ENCODE measurements at regions not wholly inside any gene's neighbourhood (a gene's known extent, or its start where the extent isn't known, plus 50 kb on each side); places are given as distances from the start of the nearest gene placed in this dataset.

DNA sequence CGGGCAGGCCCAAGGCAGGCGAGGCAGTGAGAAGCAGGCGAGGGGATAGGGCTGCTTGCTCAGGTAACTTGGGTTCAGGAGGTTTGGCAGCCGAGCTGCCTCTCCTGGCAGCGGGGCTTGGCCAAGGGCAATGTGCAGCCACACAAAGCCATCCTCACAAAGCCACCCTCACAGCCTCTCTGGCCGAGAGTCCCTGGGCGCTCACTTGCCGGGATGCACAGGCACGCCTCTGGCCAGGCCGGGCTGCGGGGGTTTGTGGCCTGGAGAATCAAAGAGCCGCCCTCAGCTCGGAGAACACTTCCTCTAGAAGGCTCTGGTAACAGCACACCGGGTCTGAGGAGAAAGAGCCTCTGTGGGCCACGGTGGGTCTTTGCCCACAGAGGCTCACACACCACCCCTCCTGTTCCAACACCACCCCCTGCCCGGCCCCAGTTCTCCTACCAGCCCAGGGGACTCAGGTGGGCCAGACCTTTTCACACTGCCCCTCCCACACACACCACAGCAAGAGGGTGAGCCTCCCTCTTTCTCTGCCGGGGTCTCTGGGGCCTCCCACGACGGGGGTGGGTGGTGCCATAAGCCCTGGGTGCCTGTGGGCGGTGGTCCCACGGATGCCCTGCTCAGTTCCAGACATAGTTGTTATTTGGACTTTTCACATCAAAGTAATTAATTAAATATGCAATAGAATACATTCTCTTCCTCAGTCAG lies 186.9 kb downstream of the ZFP36L2 start:
- DNase-seq (ENCODE audit: low spot score) = no peak

DNA sequence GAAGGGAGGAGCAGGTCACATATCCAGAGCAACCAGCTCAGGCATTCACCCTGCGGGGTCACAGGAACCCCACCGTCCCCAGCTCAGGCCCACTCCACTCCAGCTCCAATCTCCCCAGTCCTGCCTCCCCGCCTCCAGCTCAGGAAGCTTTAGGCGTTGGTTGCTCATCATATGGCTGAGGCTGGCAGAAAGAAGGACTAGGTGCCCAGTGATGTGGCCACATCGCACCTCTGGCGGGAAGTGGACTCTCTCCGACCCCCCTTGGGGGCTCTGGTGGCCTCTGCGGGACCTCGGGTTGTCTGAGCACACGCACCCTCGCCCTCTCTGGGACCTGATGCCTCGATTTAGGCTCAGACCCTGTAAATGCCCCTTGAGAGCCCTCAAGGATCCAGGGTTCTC lies 187.7 kb downstream of the ZFP36L2 start:
- no peak for DNase-seq (ENCODE audit: low spot score)

GRCh38 chr2:43038034-43038695 lies 188.2 kb downstream of the ZFP36L2 start:
- DNase-seq (ENCODE audit: low spot score) = no peak

DNA sequence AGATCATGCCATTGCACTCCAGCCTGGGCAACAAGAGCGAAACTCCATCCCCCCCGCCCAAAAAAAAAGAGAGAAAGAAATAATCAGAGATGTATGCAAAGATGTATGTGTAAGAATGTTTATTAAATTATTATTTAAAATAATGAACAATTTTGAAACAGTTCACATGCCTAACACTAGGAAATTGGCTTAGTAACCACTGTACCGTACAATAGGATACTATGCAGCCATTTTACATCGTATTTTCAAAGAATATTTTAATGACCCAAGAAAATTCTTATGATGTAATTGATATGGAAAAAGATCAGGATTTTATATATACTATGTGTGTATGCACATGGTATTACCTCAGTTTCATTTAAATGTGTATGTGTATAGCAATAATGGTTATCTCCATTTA lies 190.5 kb downstream of the ZFP36L2 start:
- DNase-seq (ENCODE audit: low spot score) = no peak

DNA sequence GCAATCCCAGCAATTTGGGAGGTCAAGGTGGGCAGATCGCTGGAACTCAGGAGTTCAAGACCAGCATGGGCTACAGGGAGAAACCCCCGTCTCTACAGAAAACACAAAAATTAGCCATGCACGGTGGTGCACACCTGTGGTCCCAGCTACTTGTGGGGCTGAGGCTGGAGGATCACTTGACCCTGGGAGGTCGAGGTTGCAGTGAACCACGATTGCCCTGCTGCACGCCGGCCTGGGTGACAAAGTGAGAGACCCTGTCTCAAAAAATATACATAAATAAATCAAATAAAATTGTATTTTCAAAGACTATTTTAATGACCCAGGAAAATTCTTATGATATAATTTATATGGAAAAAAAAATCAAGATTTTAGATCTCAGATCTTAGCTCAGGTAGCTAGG lies 191.5 kb downstream of the ZFP36L2 start:
- DNase-seq (ENCODE audit: low spot score) = no peak

- DNase-seq (ENCODE audit: low spot score) = no peak
Observed at GRCh38 chr2:43034242-43034619, 192.2 kb downstream of the ZFP36L2 start.

DNA sequence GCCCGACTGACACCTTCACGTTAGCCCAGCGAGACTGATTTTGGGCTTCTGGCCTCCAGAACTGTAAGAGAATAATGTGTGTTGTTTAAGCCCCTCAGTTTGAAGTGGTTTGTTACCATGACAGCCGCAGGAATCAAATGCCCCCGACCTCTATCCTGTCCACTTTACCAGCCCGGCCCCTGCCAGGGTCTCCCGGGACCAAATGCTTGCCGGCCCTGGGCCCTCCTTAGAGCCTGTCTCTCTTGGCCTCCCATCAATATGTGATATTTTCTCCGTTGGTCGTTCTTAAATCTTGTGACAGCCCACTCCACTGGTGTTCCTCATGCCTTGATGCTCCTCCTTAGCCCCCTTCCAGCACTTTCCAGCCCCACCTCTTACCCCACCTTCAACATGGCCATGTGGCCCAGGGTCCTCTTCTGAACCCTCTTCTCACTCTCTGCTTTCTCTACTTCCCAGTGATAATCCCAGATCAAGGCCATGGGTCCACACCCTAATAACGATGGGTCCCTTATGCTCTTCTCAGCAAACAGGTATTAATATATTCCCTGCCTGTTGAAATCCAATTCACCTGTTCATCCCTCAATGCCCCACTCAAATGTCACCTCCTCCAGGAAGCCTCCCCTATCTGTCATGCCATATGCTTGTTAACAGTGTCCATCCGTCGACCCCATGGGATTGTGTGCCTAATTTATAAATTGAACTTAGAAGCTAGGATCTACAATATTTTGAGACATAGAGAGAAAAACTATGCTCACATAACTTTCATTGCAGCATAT lies 192.8 kb downstream of the ZFP36L2 start:
- no peak for DNase-seq (ENCODE audit: low spot score)

DNA sequence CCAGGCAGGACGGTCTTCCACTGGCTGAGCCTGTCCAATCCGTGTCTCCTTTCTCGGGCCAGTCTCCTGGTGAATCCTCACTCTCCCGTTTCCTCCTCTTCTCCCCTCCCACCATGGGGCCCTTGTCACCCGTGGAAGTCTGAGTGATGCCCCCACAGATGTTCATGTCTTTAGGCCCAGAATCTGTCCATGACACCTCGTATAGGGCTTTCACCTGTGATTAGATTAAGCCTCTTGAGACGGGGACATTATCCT lies 193.5 kb downstream of the ZFP36L2 start:
- no peak for DNase-seq (ENCODE audit: low spot score)

DNA sequence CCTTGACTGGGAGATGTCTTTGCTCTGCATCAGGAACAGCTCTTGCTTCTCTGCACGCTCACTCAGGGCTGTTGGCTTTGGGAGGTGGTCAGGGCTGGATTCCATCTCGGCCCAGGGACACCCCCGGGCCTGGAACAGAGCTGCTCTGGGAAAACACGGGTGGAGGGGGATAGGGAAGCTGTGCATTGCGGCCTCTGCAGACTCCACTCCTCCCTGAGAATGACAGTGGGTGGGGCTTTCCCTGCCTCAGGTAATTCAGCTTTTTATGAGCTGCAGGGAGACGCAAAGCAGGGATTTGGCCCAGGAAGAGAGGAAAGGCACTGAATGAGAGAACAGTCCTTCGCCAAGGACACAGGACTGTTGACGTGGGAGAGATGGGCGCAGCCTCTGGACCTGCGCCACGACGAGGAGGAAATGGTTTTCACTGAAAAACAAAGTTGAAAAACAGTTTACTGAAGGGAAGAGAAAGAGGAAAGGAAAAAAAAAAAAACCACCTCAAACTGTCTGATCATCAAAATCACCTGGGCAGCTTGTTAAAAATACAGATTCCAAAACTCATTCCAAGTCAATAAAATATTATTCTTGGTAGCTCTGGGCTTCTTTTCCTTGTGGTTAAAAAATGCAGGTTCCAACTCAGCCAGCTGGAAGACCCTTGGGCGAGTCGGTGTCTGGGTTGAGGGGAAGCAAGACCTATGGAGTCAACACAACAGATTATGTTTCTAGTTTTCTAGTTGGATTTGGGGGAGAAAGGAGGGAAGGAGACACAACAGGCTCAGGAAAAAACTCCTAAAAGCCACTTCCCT lies 194.0 kb downstream of the ZFP36L2 start:
- DNase-seq (ENCODE audit: low spot score) = no peak

DNA sequence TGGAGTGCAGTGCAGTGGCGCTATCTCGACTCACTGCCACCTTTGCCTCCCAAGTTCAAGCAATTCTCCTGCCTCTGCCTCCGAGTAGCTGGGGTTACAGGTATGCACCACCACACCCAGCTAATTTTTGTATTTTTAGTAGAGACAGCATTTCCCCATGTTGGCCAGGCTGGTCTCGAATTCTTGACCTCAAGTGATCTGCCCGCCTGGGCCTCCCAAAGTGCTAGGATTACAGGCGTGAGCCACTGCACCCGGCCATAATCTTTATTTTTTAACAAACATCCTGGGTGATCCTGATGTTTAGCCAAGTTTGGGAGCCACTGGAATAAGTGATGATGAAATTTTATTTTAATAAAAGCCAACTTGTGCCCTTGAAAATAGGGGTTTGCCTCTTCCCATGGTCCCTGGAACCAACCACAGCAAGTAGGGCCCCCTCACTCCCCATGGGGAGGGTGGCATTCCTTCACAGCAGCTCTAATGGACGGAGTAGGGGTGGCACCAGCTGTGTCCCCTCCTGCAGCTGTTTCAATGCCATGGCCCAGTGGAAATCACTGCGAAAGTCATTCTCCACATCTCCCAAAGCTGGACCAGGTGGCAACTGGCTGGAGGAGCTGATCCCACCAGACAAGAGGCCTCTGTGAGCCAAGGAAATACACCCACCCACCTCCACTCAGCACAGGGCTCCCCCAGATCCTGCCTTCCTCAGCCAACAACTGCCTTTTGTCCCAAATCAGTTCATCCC lies 194.8 kb downstream of the ZFP36L2 start:
- no peak for DNase-seq (ENCODE audit: low spot score)

- no peak for DNase-seq (ENCODE audit: low spot score)
Observed at GRCh38 chr2:43030551-43031307, 195.7 kb downstream of the ZFP36L2 start.

- no peak for DNase-seq (ENCODE audit: low spot score)
Observed at GRCh38 chr2:43029186-43029585, 197.2 kb downstream of the ZFP36L2 start.

DNA sequence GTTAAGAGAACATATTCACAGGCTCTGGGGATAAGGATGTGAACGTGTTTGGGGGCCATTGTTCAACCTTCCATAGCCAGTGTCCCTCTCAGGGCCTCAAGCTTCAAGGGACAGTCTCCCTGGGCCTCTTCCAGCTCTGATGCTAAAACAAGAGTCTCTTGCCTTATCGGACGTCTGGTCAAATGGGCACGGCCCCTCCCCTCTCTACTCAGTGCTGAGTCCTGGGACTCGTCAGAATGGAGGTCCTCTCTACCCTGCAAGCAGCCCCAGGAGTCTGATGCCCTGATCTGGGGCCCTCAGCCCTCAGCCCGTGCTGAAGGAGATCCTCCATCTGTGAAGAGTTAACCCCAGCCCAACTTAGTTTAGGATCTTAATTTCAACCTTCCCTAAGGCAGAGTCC lies 198.2 kb downstream of the ZFP36L2 start:
- no peak for DNase-seq (ENCODE audit: low spot score)

GRCh38 chr2:43027097-43027873 lies 199.1 kb downstream of the ZFP36L2 start:
- DNase-seq (ENCODE audit: low spot score) = no peak

GRCh38 chr2:43026426-43027096 lies 199.8 kb downstream of the ZFP36L2 start:
- DNase-seq (ENCODE audit: low spot score) = no peak

- no peak for DNase-seq (ENCODE audit: low spot score)
Observed at GRCh38 chr2:43025709-43026295, 200.6 kb downstream of the ZFP36L2 start.

DNA sequence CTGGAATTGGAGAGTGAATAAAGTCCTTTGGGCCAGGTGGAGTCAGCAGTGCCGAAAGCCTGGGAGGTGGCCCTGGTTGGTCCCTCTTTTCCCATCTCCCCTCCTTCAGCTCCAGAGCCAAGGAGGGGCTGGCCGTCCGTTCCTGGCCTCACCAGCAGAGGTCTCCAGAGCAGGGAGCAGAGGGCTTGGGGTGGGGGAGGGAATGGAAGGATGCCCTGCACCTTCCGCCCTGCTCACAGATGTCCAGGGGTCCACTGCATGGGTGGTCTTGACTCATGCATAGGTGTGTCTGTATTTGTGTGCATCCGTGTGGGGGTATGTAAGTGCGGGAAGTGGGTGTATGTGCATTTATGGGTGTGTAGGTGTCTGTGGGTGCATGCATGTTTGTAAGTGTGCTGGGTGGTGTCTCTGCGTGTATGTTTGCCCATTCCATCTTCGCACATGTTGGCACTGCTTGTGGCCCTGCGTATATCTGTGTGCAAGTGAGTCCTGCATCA lies 201.8 kb downstream of the ZFP36L2 start:
- DNase-seq (ENCODE audit: low spot score) = no peak

- no peak for DNase-seq (ENCODE audit: low spot score)
Observed at GRCh38 chr2:43023791-43024514, 202.5 kb downstream of the ZFP36L2 start.
